DND-41 (cell line): ENCODE measurements at regions not wholly inside any gene's neighbourhood (a gene's known extent, or its start where the extent isn't known, plus 50 kb on each side); places are given as distances from the start of the nearest gene placed in this dataset.

Experiments used
- CTCF ChIP-seq: IDR thresholded peaks from 2 replicates; pipeline ENCODE4 v1.5.1; 2012; ENCODE audit warnings: borderline replicate concordance, low read length, moderate library complexity, mild to moderate bottlenecking; ENCODE audit not compliant: poor library complexity, severe bottlenecking; ENCODE audit errors: extremely low read depth
- EZH2 ChIP-seq: IDR thresholded peaks from 3 replicates; pipeline ENCODE4 v1.6.1; 2012; ENCODE audit warnings: borderline replicate concordance, low read depth, mild to moderate bottlenecking, moderate library complexity, low read length, inconsistent platforms; ENCODE audit not compliant: severe bottlenecking

DNA sequence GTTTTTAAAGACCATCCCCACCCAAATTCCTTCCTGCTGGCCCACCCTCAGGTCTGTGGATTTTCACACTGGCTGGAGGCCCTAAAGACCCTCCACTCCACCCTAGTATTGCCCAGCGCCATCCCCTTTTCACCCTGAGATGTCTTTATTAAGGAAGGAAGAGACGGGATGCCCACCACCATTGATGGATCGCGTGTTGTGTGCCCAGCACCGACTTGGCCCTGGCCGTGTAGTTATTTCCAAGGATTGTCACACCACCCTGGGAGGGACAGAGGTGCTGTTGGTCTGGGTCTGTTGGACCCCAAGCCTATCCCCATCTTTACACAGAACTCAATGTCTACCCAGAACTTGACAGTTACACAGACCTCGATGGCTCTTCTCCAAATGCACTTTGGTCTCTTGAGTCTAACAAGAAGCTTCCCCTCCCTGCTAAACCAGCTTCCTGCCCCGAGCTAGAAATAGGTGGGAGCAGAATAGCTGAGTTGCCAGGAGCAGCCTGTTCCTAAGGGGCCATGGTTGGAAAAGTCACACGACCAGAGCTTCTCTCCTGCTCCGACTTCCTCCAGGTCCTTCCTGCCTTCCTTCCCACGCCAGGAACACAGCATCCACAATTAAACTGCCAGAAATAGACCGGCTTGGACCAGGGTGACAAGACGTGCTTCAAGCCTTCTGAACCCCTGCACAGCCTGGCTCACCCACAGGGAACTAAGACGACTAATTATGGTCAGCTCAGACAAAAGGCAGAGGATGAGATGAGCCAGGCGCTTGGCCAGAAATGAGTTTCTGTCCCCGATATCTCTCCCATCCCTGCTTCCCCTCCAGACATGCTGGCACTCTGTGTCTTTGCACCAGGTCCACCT is 139.5 kb upstream of the CHST15 start:
- TF ChIP-seq CTCF (no peak), EZH2 (no peak)
